Keratinocyte (primary cell): ENCODE measurements at regions not wholly inside any gene's neighbourhood (a gene's known extent, or its start where the extent isn't known, plus 50 kb on each side); places are given as distances from the start of the nearest gene placed in this dataset.

Source experiments
- DNase-seq: peaks from one replicate; pipeline ENCODE4 v3.0.0-alpha.2; 2011; ENCODE audit warnings: low read depth, missing footprints, low spot score
- FAIRE-seq: peaks from 2 replicates; lab custom pipeline; 2011; peaks lifted over from hg19 to GRCh38; lab: Jason Lieb, UNC
- H2AFZ ChIP-seq: 2 replicates; pipeline ENCODE4 v1.6.0; 2012; ENCODE audit warnings: low read length, control low read depth, inconsistent platforms; ENCODE audit not compliant: control insufficient read depth
- H3K27ac ChIP-seq: 2 replicates; pipeline ENCODE4 v1.5.1; 2011; ENCODE audit warnings: low read length; ENCODE audit not compliant: control insufficient read depth, insufficient read depth
- H3K27me3 ChIP-seq: 3 replicates; pipeline ENCODE4 v1.6.0; 2011; ENCODE audit warnings: low read length; ENCODE audit not compliant: control insufficient read depth, insufficient read depth; ENCODE audit errors: extremely low read depth
- H3K36me3 ChIP-seq, 2 experiments: 2 replicates in 1 of 2; 3 replicates in 1 of 2; pipeline ENCODE4 v1.5.1; 2011; ENCODE audit warnings: low read length in 2 of 2, mild to moderate bottlenecking in 1 of 2; ENCODE audit not compliant: control insufficient read depth in 2 of 2, insufficient read depth in 2 of 2; ENCODE audit errors: extremely low read depth in 1 of 2
- H3K4me1 ChIP-seq: 3 replicates; pipeline ENCODE4 v1.5.1; 2011; ENCODE audit warnings: low read length; ENCODE audit not compliant: control insufficient read depth, insufficient read depth; ENCODE audit errors: extremely low read depth
- H3K4me2 ChIP-seq: 3 replicates; pipeline ENCODE4 v1.6.0; 2011; ENCODE audit warnings: low read depth, low read length; ENCODE audit not compliant: control insufficient read depth, insufficient read depth; ENCODE audit errors: extremely low read depth
- H3K4me3 ChIP-seq, 3 experiments: fragments of 200-600 bp in 1 of 3; sonication (generic) in 1 of 3; 2 replicates in 2 of 3; 3 replicates in 1 of 3; pipeline ENCODE4 v1.5.1; 2011 to 2016; ENCODE audit warnings: low read length in 3 of 3, mild to moderate bottlenecking in 3 of 3, control low read depth in 2 of 3, inconsistent platforms in 1 of 3, low read depth in 1 of 3, mixed read lengths in 1 of 3, mixed run types in 1 of 3, moderate library complexity in 1 of 3; ENCODE audit not compliant: control insufficient read depth in 2 of 3, insufficient read depth in 2 of 3; ENCODE audit errors: extremely low read depth in 1 of 3
- H3K79me2 ChIP-seq: 2 replicates; pipeline ENCODE4 v1.6.0; 2012; ENCODE audit warnings: low read length; ENCODE audit not compliant: control insufficient read depth, insufficient read depth
- H3K9ac ChIP-seq: 3 replicates; pipeline ENCODE4 v1.6.0; 2011; ENCODE audit warnings: low read length; ENCODE audit not compliant: control insufficient read depth, insufficient read depth; ENCODE audit errors: extremely low read depth
- H3K9me1 ChIP-seq: 3 replicates; pipeline ENCODE4 v1.6.0; 2011; ENCODE audit warnings: low read length; ENCODE audit not compliant: control insufficient read depth, insufficient read depth; ENCODE audit errors: extremely low read depth
- H3K9me3 ChIP-seq: 2 replicates; pipeline ENCODE4 v1.5.1; 2012; ENCODE audit warnings: low read depth, low read length; ENCODE audit not compliant: control insufficient read depth
- H4K20me1 ChIP-seq: 3 replicates; pipeline ENCODE4 v1.6.0; 2011; ENCODE audit warnings: low read length; ENCODE audit not compliant: control insufficient read depth, insufficient read depth; ENCODE audit errors: extremely low read depth
- EZH2 ChIP-seq: IDR thresholded peaks from one replicate; pipeline ENCODE4 v1.6.1; 2012; ENCODE audit warnings: inconsistent platforms, mild to moderate bottlenecking, low read length, moderate library complexity
- dilution Hi-C: fragments of 300-500 bp; cut with MboI; formaldehyde crosslinking; loops from one replicate; pipeline ENCODE4 v1.7.0; 2020; ENCODE audit warnings: low sequenced_read_pairs; ENCODE audit not compliant: extremely low pct_ligation_motif_present
- TF ChIP-seq, protein P1 (sequence below), 3 experiments: IDR thresholded peaks in 1 of 3; conservative IDR thresholded peaks in 1 of 3; optimal IDR thresholded peaks in 1 of 3; 2 replicates in 2 of 3; 3 replicates in 1 of 3; pipeline versions ENCODE3 to v1.5.1; 2011; ENCODE audit warnings: low read length in 3 of 3, mild to moderate bottlenecking in 3 of 3, moderate library complexity in 2 of 3, control low read depth in 1 of 3, inconsistent platforms in 1 of 3; ENCODE audit not compliant: insufficient read depth in 2 of 3; ENCODE audit errors: extremely low read depth in 1 of 3

DNA sequence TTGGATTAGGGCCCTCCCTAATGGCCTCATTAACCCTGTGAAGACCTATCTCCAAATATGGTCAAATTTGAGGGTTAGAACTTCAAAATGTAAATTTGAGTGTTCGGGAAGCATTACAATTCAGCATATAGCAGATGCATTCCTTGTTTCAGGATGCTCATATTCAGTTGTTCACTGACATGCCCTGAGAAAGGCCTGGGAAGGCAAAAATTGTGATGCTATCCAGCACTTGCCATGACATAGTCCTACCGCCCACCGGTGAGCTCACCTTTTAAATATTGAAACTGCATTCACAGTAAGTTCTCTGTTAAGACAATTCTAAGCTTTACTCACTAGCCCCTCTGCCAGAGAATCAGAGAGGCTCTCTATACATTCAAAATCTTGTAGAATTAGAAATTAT, 300.3 kb upstream of the CCDC54 start:
- Histone ChIP-seq H3K27ac (no peak overlapping the region), H3K4me3 (no peak overlapping the region), H3K36me3 (no peaks in the 10 kb centered on the region), H3K79me2 (no peaks in the 10 kb centered on the region), H2AFZ (no peak overlapping the region), H3K9me3 (no peaks in the 10 kb centered on the region), H3K9me1 (no peaks in the 10 kb centered on the region), H4K20me1 (no peaks in the 10 kb centered on the region), H3K4me1 (no peaks in the 10 kb centered on the region), H3K9ac (no peak overlapping the region), H3K4me2 (no peak overlapping the region), H3K27me3 (no peaks in the 10 kb centered on the region)
- dilution Hi-C loops: no loop called here
- no peak for DNase-seq
- no peak for FAIRE-seq
- TF ChIP-seq, protein P1, sequence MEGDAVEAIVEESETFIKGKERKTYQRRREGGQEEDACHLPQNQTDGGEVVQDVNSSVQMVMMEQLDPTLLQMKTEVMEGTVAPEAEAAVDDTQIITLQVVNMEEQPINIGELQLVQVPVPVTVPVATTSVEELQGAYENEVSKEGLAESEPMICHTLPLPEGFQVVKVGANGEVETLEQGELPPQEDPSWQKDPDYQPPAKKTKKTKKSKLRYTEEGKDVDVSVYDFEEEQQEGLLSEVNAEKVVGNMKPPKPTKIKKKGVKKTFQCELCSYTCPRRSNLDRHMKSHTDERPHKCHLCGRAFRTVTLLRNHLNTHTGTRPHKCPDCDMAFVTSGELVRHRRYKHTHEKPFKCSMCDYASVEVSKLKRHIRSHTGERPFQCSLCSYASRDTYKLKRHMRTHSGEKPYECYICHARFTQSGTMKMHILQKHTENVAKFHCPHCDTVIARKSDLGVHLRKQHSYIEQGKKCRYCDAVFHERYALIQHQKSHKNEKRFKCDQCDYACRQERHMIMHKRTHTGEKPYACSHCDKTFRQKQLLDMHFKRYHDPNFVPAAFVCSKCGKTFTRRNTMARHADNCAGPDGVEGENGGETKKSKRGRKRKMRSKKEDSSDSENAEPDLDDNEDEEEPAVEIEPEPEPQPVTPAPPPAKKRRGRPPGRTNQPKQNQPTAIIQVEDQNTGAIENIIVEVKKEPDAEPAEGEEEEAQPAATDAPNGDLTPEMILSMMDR (optimal IDR thresholded peaks at IDR 0.05 in 1 of 3, IDR thresholded peaks at IDR 0.05 in 1 of 3, conservative IDR thresholded peaks at IDR 0.05 in 1 of 3; ENCODE audit: extremely low read depth in 1 of 3, insufficient read depth in 2 of 3, low read length in 3 of 3): no peak
- TF ChIP-seq EZH2: no peak

DNA sequence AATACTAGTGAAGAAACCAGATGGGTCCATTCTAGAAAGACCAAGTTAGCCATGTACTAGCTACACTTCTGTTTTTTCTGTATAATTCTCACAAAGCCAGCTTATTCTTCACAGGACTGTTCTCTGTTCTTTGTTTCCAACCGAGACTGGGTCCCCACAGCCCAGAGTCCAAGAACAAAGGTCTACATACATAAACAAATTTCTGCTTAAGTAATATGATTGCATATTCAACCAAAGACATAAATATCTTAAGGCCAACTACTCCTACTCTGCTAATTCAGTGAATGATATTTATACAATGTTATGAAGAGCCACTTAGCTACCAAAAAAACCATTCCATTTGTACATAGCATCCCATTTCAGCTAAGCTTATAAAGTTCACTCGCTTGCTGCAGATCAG, 299.8 kb upstream of the CCDC54 start:
- Histone ChIP-seq H3K4me1 (no peaks in the 10 kb centered on the region), H2AFZ (no peak overlapping the region), H3K36me3 (no peaks in the 10 kb centered on the region), H3K27me3 (no peaks in the 10 kb centered on the region), H3K9me3 (no peaks in the 10 kb centered on the region), H3K4me2 (no peak overlapping the region), H3K9ac (no peak overlapping the region), H3K9me1 (no peaks in the 10 kb centered on the region), H4K20me1 (no peaks in the 10 kb centered on the region), H3K27ac (no peak overlapping the region), H3K4me3 (no peak overlapping the region), H3K79me2 (no peaks in the 10 kb centered on the region)
- FAIRE-seq (no peak), DNase-seq (no peak)
- dilution Hi-C loops: no loop called here
- no peak for TF ChIP-seq EZH2
- TF ChIP-seq, protein P1 (optimal IDR thresholded peaks at IDR 0.05 in 1 of 3, IDR thresholded peaks at IDR 0.05 in 1 of 3, conservative IDR thresholded peaks at IDR 0.05 in 1 of 3; ENCODE audit: extremely low read depth in 1 of 3, insufficient read depth in 2 of 3, low read length in 3 of 3): no peak
